ENCODE measurements at regions not wholly inside any gene's neighbourhood (a gene's known extent, or its start where the extent isn't known, plus 50 kb on each side); places are given as distances from the start of the nearest gene placed in this dataset.

GRCh38 chr1:30329802-30330557 lies 393.4 kb downstream of the MATN1 start:
- no peaks in the 10 kb centered on the region for H3K9me3 ChIP-seq
- TF ChIP-seq CTCF (IDR thresholded peaks at IDR 0.05) (no peak), EP300 (IDR thresholded peaks at IDR 0.05) (no peak), POLR2A (IDR thresholded peaks at IDR 0.05) (no peak)
- no peaks in the 10 kb centered on the region for H3K4me1 ChIP-seq
- no peak for DNase-seq (ENCODE audit: low spot score in 2 of 2)
- no peaks in the 10 kb centered on the region for H3K36me3 ChIP-seq
- no peak overlapping the region for H3K27ac ChIP-seq
- H3K27me3 ChIP-seq = no peaks in the 10 kb centered on the region
- no peak overlapping the region for H3K4me3 ChIP-seq
- 69 to 73% methylated on average over 15 of the region's 15 CpGs for WGBS, 2 donors

- no peaks in the 10 kb centered on the region for H3K36me3 ChIP-seq
- no peak for DNase-seq (ENCODE audit: low spot score in 2 of 2)
- no peak for TF ChIP-seq CTCF (IDR thresholded peaks at IDR 0.05)
- TF ChIP-seq POLR2A (IDR thresholded peaks at IDR 0.05) = no peak
- no peak overlapping the region for H3K4me3 ChIP-seq
- no peaks in the 10 kb centered on the region for H3K4me1 ChIP-seq
- no peaks in the 10 kb centered on the region for H3K9me3 ChIP-seq
- H3K27ac ChIP-seq = no peak overlapping the region
- 84 to 85% methylated on average over 12 of the region's 12 CpGs for WGBS, 2 donors
- no peaks in the 10 kb centered on the region for H3K27me3 ChIP-seq
These were observed 394.1 kb downstream of the MATN1 start for GRCh38 chr1:30329263-30329753.

GRCh38 chr1:30328401-30329262 lies 394.8 kb downstream of the MATN1 start:
- TF ChIP-seq EP300 (IDR thresholded peaks at IDR 0.05) (no peak), POLR2A (IDR thresholded peaks at IDR 0.05) (no peak), CTCF (IDR thresholded peaks at IDR 0.05) (no peak)
- WGBS, 2 donors = 79 to 82% methylated on average over 8 to 9 of the region's 9 CpGs

GRCh38 chr1:30328100-30328370 lies 395.4 kb downstream of the MATN1 start:
- DNase-seq (ENCODE audit: low spot score in 2 of 2) = no peak
- 88 to 97% methylated on average over 2 of the region's 2 CpGs for WGBS, 2 donors
- Histone ChIP-seq H3K36me3 (no peaks in the 10 kb centered on the region), H3K9me3 (no peaks in the 10 kb centered on the region), H3K27me3 (no peaks in the 10 kb centered on the region), H3K27ac (no peak overlapping the region), H3K4me1 (no peaks in the 10 kb centered on the region), H3K4me3 (no peak overlapping the region)
- no peak for TF ChIP-seq POLR2A (IDR thresholded peaks at IDR 0.05)
- TF ChIP-seq EP300 (IDR thresholded peaks at IDR 0.05) = no peak
- no peak for TF ChIP-seq CTCF (IDR thresholded peaks at IDR 0.05)

More at GRCh38 chr1:30328401-30329262, 394.8 kb downstream of the MATN1 start:
- no peaks in the 10 kb centered on the region for H3K4me1 ChIP-seq
- no peak overlapping the region for H3K27ac ChIP-seq
- no peaks in the 10 kb centered on the region for H3K9me3 ChIP-seq
- H3K36me3 ChIP-seq = no peaks in the 10 kb centered on the region
- no peaks in the 10 kb centered on the region for H3K27me3 ChIP-seq
- H3K4me3 ChIP-seq = no peak overlapping the region
- no peak for DNase-seq (ENCODE audit: low spot score in 2 of 2)
